GM23248 (cell line): ENCODE measurements at regions not wholly inside any gene's neighbourhood (a gene's known extent, or its start where the extent isn't known, plus 50 kb on each side); places are given as distances from the start of the nearest gene placed in this dataset.

Experiments used
- DNase-seq: peaks from one replicate; pipeline ENCODE4 v3.0.0-alpha.2; 2015
- H2AFZ ChIP-seq: fragments of 200-600 bp; sonication (generic); 2 replicates; pipeline ENCODE4 v1.6.1; 2016; ENCODE audit warnings: antibody characterized with exemption
- H3F3A ChIP-seq: fragments of 200-600 bp; sonication (generic); 2 replicates; pipeline ENCODE4 v1.6.1; 2016; ENCODE audit warnings: mild to moderate bottlenecking, antibody characterized with exemption, mixed run types; ENCODE audit not compliant: insufficient read depth
- H3K27ac ChIP-seq: fragments of 200-600 bp; sonication (generic); 2 replicates; pipeline ENCODE4 v1.5.1; 2016; ENCODE audit warnings: mild to moderate bottlenecking
- H3K27me3 ChIP-seq: fragments of 200-600 bp; sonication (generic); replicated peaks from 2 replicates; pipeline ENCODE4 v1.6.1; 2016; ENCODE audit warnings: mild to moderate bottlenecking; ENCODE audit not compliant: insufficient read depth
- H3K36me3 ChIP-seq: fragments of 200-600 bp; sonication (generic); 2 replicates; pipeline ENCODE4 v1.6.1; 2016; ENCODE audit warnings: low read depth, mild to moderate bottlenecking
- H3K4me1 ChIP-seq: fragments of 200-600 bp; sonication (generic); 2 replicates; pipeline ENCODE4 v1.6.1; 2016; ENCODE audit warnings: mild to moderate bottlenecking; ENCODE audit not compliant: insufficient read depth
- H3K4me2 ChIP-seq: fragments of 200-600 bp; sonication (generic); one replicate; pipeline ENCODE4 v1.6.1; 2016; ENCODE audit warnings: mild to moderate bottlenecking; ENCODE audit not compliant: unreplicated experiment
- H3K4me3 ChIP-seq: fragments of 200-600 bp; sonication (generic); 2 replicates; pipeline ENCODE4 v1.5.1; 2016; ENCODE audit warnings: mild to moderate bottlenecking
- H3K79me2 ChIP-seq: fragments of 200-600 bp; sonication (generic); 2 replicates; pipeline ENCODE4 v1.6.1; 2016; ENCODE audit warnings: mild to moderate bottlenecking; ENCODE audit not compliant: insufficient read depth
- H3K9ac ChIP-seq: fragments of 200-600 bp; sonication (generic); 2 replicates; pipeline ENCODE4 v1.6.1; 2016; ENCODE audit warnings: mild to moderate bottlenecking
- H3K9me2 ChIP-seq: fragments of 200-600 bp; sonication (generic); 2 replicates; pipeline ENCODE4 v1.6.1; 2016; ENCODE audit warnings: mixed run types, mild to moderate bottlenecking, moderate library complexity; ENCODE audit not compliant: insufficient read depth
- H3K9me3 ChIP-seq: fragments of 200-600 bp; sonication (generic); one replicate; pipeline ENCODE4 v1.6.1; 2017; ENCODE audit warnings: low read depth
- H4K20me1 ChIP-seq: fragments of 200-600 bp; sonication (generic); 2 replicates; pipeline ENCODE4 v1.6.0; 2016; ENCODE audit not compliant: insufficient read depth
- EZH2 ChIP-seq: fragments of 200-600 bp; sonication (generic); IDR thresholded peaks from 2 replicates; pipeline ENCODE4 v1.6.1; 2018; ENCODE audit warnings: antibody characterized with exemption, mild to moderate bottlenecking; ENCODE audit not compliant: insufficient read depth, poor library complexity, severe bottlenecking
- EZH2phosphoT487 ChIP-seq: fragments of 200-600 bp; sonication (generic); IDR thresholded peaks from 2 replicates; pipeline ENCODE4 v1.6.1; 2018; ENCODE audit warnings: antibody characterized with exemption, moderate library complexity, mild to moderate bottlenecking, low read depth; ENCODE audit not compliant: insufficient read depth
- WGBS, 2 experiments: methylation state at CpG; one replicate each; pipeline ENCODE4 v1.1.6; 2015 to 2017; ENCODE audit warnings: low lambda C conversion rate in 2 of 2, low coverage in 1 of 2; ENCODE audit errors: missing lambda C conversion rate in 2 of 2; 5-methylcytosine and 5-hydroxymethylcytosine counted together
- in situ Hi-C: fragments of 300-500 bp; cut with MboI; formaldehyde crosslinking; loops from 2 replicates; pipeline ENCODE4 v1.15.0; 2020

GRCh38 chr5:74426506-74426905 lies 214.0 kb downstream of the ENC1 start:
- H3K27ac ChIP-seq: no peak overlapping the region
- H3K9me2 ChIP-seq: no peaks in the 10 kb centered on the region
- H4K20me1 ChIP-seq: no peaks in the 10 kb centered on the region
- DNase-seq: no peak
- in situ Hi-C loops: no loop called here
- 0 out of 2 replicates have a peak, but pooled peaks cover 3% of the 10 kb centered on the region for H3F3A ChIP-seq
- H3K36me3 ChIP-seq: no peaks in the 10 kb centered on the region
- TF ChIP-seq EZH2phosphoT487 (no peak), EZH2 (no peak)
- no peaks in the 10 kb centered on the region for H3K79me2 ChIP-seq
- WGBS, 2 experiments: 64 to 71% methylated on average over 1 of the region's 1 CpG
- no peaks in the 10 kb centered on the region for H3K9me3 ChIP-seq
- no peak overlapping the region for H3K4me3 ChIP-seq
- H3K4me1 ChIP-seq: peaks cover 9% of the 10 kb centered on the region; the same call in 1 of the 2 replicates
- no peak overlapping the region for H3K9ac ChIP-seq
- H2AFZ ChIP-seq: no peak overlapping the region
- no peaks in the 10 kb centered on the region for H3K27me3 ChIP-seq
- H3K4me2 ChIP-seq: no peak overlapping the region

GRCh38 chr5:74424162-74424868 lies 216.2 kb downstream of the ENC1 start:
- no peak overlapping the region for H2AFZ ChIP-seq
- H3K4me2 ChIP-seq: peak overlapping the region; percentile 2
- H3K4me1 ChIP-seq: peaks cover 9% of the 10 kb centered on the region; the same call in 1 of the 2 replicates
- H3K9me2 ChIP-seq: no peaks in the 10 kb centered on the region
- no peaks in the 10 kb centered on the region for H3K79me2 ChIP-seq
- H3K36me3 ChIP-seq: no peaks in the 10 kb centered on the region
- 74 to 75% methylated on average over 5 of the region's 5 CpGs for WGBS, 2 experiments
- no peaks in the 10 kb centered on the region for H3K9me3 ChIP-seq
- H3K27ac ChIP-seq: no peak overlapping the region
- no peak overlapping the region for H3K4me3 ChIP-seq
- H3F3A ChIP-seq: 0 out of 2 replicates have a peak, but pooled peaks cover 3% of the 10 kb centered on the region
- in situ Hi-C loops: no loop called here
- peak; percentile 73 for DNase-seq
- no peaks in the 10 kb centered on the region for H3K27me3 ChIP-seq
- TF ChIP-seq EZH2: no peak
- no peak for TF ChIP-seq EZH2phosphoT487
- no peaks in the 10 kb centered on the region for H4K20me1 ChIP-seq
- no peak overlapping the region for H3K9ac ChIP-seq

- 0 out of 2 replicates have a peak, but pooled peaks cover 3% of the 10 kb centered on the region for H3F3A ChIP-seq
- no peaks in the 10 kb centered on the region for H3K27me3 ChIP-seq
- H3K4me2 ChIP-seq: no peak overlapping the region
- H3K4me3 ChIP-seq: no peak overlapping the region
- H3K9me2 ChIP-seq: no peaks in the 10 kb centered on the region
- H3K36me3 ChIP-seq: no peaks in the 10 kb centered on the region
- peaks cover 9% of the 10 kb centered on the region; the same call in 1 of the 2 replicates for H3K4me1 ChIP-seq
- no peaks in the 10 kb centered on the region for H3K9me3 ChIP-seq
- 92% methylated on average over 1 of the region's 1 CpG for WGBS, 2 experiments
- H3K9ac ChIP-seq: no peak overlapping the region
- H3K27ac ChIP-seq: no peak overlapping the region
- no peak overlapping the region for H2AFZ ChIP-seq
- no peaks in the 10 kb centered on the region for H4K20me1 ChIP-seq
- no peak for DNase-seq
- TF ChIP-seq EZH2phosphoT487 (no peak), EZH2 (no peak)
- H3K79me2 ChIP-seq: no peaks in the 10 kb centered on the region
- in situ Hi-C loops: no loop called here
These were observed 217.1 kb downstream of the ENC1 start for GRCh38 chr5:74423383-74423782.

GRCh38 chr5:74422671-74423070 lies 217.9 kb downstream of the ENC1 start:
- 76 to 84% methylated on average over 4 of the region's 4 CpGs for WGBS, 2 experiments
- in situ Hi-C loops: no loop called here
- H3K36me3 ChIP-seq: no peaks in the 10 kb centered on the region
- H3K4me2 ChIP-seq: no peak overlapping the region
- no peak overlapping the region for H3K9ac ChIP-seq
- DNase-seq: no peak
- H3K9me3 ChIP-seq: no peaks in the 10 kb centered on the region
- H3K9me2 ChIP-seq: no peaks in the 10 kb centered on the region
- H3K4me3 ChIP-seq: no peak overlapping the region
- H4K20me1 ChIP-seq: no peaks in the 10 kb centered on the region
- no peak overlapping the region for H3K27ac ChIP-seq
- no peaks in the 10 kb centered on the region for H3K27me3 ChIP-seq
- 0 out of 2 replicates have a peak, but pooled peaks cover 3% of the 10 kb centered on the region for H3F3A ChIP-seq
- H3K4me1 ChIP-seq: peaks cover 9% of the 10 kb centered on the region; the same call in 1 of the 2 replicates
- TF ChIP-seq EZH2 (no peak), EZH2phosphoT487 (no peak)
- H3K79me2 ChIP-seq: no peaks in the 10 kb centered on the region
- no peak overlapping the region for H2AFZ ChIP-seq
